Mucosa of descending colon (tissue), 3 donors: ENCODE measurements at regions not wholly inside any gene's neighbourhood (a gene's known extent, or its start where the extent isn't known, plus 50 kb on each side); places are given as distances from the start of the nearest gene placed in this dataset.

Source experiments
- ATAC-seq: fragments of 200-7000 bp; cut with Tn5 transposase; one replicate; pipeline ENCODE4 v1.9.1; 2020; ENCODE audit warnings: mild to moderate bottlenecking, moderate library complexity
- DNase-seq, 3 donors: peaks; one replicate each; pipeline ENCODE4 v3.0.0-alpha.2; 2020
- H3K36me3 ChIP-seq: fragments of 200-600 bp; one replicate; pipeline ENCODE4 v1.8.0; 2021; ENCODE audit warnings: low read depth, mild to moderate bottlenecking
- H3K4me1 ChIP-seq: fragments of 200-600 bp; one replicate; pipeline ENCODE4 v1.8.0; 2021; ENCODE audit warnings: low read depth, mild to moderate bottlenecking
- H3K4me3 ChIP-seq: fragments of 200-600 bp; one replicate; pipeline ENCODE4 v1.8.0; 2021; ENCODE audit warnings: mild to moderate bottlenecking
- H3K9me3 ChIP-seq: fragments of 200-600 bp; one replicate; pipeline ENCODE4 v1.8.0; 2021; ENCODE audit warnings: mild to moderate bottlenecking
- intact Hi-C, 2 donors: fragments of 100-400 bp; cut with DNase I in 1 of 2; cut with micrococcal nuclease in 1 of 2; formaldehyde crosslinking; loops; one replicate each; pipeline versions ENCODE4 v1.11.0 to v1.11.1; 2022; cut with DNase I, micrococcal nuclease
- TF ChIP-seq, protein P1 (sequence below): fragments of 200-600 bp; IDR thresholded peaks from one replicate; pipeline ENCODE4 v1.8.0; 2022; ENCODE audit warnings: antibody characterized with exemption, mild to moderate bottlenecking
- donor health status: DM: no; HTN: no; CAD: no; lungs with moderate emphysema.
- donor health status: DM: no; HTN: no; CAD: no.
- donor health status: DM: no; HTN: yes; CAD: no.

- TF ChIP-seq, protein P1, sequence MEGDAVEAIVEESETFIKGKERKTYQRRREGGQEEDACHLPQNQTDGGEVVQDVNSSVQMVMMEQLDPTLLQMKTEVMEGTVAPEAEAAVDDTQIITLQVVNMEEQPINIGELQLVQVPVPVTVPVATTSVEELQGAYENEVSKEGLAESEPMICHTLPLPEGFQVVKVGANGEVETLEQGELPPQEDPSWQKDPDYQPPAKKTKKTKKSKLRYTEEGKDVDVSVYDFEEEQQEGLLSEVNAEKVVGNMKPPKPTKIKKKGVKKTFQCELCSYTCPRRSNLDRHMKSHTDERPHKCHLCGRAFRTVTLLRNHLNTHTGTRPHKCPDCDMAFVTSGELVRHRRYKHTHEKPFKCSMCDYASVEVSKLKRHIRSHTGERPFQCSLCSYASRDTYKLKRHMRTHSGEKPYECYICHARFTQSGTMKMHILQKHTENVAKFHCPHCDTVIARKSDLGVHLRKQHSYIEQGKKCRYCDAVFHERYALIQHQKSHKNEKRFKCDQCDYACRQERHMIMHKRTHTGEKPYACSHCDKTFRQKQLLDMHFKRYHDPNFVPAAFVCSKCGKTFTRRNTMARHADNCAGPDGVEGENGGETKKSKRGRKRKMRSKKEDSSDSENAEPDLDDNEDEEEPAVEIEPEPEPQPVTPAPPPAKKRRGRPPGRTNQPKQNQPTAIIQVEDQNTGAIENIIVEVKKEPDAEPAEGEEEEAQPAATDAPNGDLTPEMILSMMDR = no peak
- no peak for ATAC-seq
- Histone ChIP-seq H3K4me3 (no peak overlapping the region), H3K36me3 (no peaks in the 10 kb centered on the region), H3K4me1 (no peaks in the 10 kb centered on the region), H3K9me3 (peaks cover 67% of the 10 kb centered on the region)
- intact Hi-C loops = no loop called here
- DNase-seq = no peak
Observed at GRCh38 chr11:29751618-29752017, 265.2 kb downstream of the KCNA4 start.

DNA sequence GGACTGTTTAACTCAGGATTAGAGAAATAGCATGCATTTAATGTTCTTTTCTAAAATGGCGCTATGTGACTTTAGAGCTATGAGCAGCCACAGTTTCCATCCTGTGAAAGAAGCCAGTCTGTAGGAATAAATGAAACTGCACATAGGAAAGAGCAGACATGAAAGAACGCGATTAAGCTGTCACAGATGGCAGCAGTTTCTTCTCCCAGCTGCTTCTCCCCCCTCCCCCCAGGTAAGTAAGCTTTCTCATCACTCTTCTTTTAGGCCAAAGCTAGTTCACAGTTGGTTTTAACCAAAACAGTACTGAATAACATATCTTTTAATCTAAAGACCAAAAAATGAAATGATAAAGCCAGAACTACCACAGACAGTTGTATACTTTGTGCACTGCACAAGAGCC, 266.4 kb downstream of the KCNA4 start:
- H3K36me3 ChIP-seq = no peaks in the 10 kb centered on the region
- no peaks in the 10 kb centered on the region for H3K4me1 ChIP-seq
- TF ChIP-seq, protein P1 = no peak
- H3K9me3 ChIP-seq = peaks cover 60% of the 10 kb centered on the region
- no peak overlapping the region for H3K4me3 ChIP-seq
- DNase-seq = no peak
- intact Hi-C loops = no loop called here
- no peak for ATAC-seq

- DNase-seq (no peak), ATAC-seq (no peak)
- intact Hi-C loops = no loop called here
- H3K36me3 ChIP-seq = no peaks in the 10 kb centered on the region
- TF ChIP-seq, protein P1 = no peak
- no peak overlapping the region for H3K4me3 ChIP-seq
- H3K4me1 ChIP-seq = no peaks in the 10 kb centered on the region
- peaks cover 54% of the 10 kb centered on the region for H3K9me3 ChIP-seq
Observed at GRCh38 chr11:29734287-29734686, 282.5 kb downstream of the KCNA4 start.

DNA sequence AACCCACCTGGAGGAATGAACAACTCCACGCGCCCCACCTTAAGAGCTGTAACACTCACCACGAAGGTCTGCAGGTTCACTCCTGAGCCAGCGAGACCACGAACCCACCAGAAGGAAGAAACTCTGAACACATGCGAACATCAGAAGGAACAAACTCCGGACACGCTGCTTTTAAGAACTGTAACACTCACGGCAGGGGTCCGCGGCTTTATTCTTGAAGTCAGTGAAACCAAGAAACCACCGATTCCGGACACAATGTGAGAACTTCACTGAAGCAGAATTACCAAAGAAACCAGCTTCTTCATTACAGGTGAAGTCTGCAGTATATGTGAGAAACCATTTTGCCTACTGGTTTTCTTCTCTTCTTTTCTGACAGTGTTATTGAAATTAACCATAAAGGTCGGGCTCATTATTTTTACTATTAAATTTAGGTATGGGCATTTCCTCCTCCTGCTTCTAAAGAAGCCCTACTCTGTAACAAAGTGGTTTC, 303.0 kb downstream of the KCNA4 start:
- no peak for ATAC-seq

GRCh38 chr11:29712616-29713015, 304.2 kb downstream of the KCNA4 start:
- Histone ChIP-seq H3K4me1 (no peaks in the 10 kb centered on the region), H3K4me3 (no peak overlapping the region), H3K9me3 (peaks cover 41% of the 10 kb centered on the region), H3K36me3 (no peaks in the 10 kb centered on the region)
- DNase-seq = no peak
- TF ChIP-seq, protein P1 = no peak
- intact Hi-C loops = no loop called here
- ATAC-seq = no peak

More for the DNA sequence above, 303.0 kb downstream of the KCNA4 start:
- H3K4me1 ChIP-seq = no peaks in the 10 kb centered on the region
- H3K4me3 ChIP-seq = no peak overlapping the region
- intact Hi-C loops = no loop called here
- TF ChIP-seq, protein P1 = no peak
- peaks cover 33% of the 10 kb centered on the region for H3K9me3 ChIP-seq
- no peak for DNase-seq
- no peaks in the 10 kb centered on the region for H3K36me3 ChIP-seq

DNA sequence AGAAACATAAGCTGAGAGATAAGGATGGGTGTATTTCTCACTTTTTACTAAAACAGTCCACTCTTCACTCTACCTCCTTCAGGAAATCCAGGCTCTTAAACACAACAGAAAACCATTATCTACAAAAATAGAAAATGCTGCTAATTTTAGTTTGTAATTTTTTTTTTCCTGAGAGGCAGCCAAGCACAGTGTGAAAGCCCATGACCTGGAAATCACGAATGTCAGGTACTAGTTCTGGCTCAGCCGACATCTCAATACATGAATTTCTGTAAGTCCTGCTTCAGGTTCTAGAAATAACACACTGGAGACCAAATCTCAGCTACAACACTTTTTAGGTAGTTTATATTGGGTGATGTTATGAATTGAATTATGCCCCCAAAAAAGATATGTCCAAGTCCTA, 308.9 kb downstream of the KCNA4 start:
- DNase-seq = no peak
- ATAC-seq = no peak
- TF ChIP-seq, protein P1 = no peak
- Histone ChIP-seq H3K9me3 (peaks cover 28% of the 10 kb centered on the region), H3K36me3 (no peaks in the 10 kb centered on the region), H3K4me1 (no peaks in the 10 kb centered on the region), H3K4me3 (no peak overlapping the region)
- intact Hi-C loops = no loop called here
